Right hindlimb (tissue), 1 donor: ENCODE measurements at regions not wholly inside any gene's neighbourhood (a gene's known extent, or its start where the extent isn't known, plus 50 kb on each side); places are given as distances from the start of the nearest gene placed in this dataset.
A peak's percentile ranks its signal among the peaks of the same experiment; 100 is the strongest.
"Not testable (repeated sequence)": the region's sequence is repeated elsewhere in the genome, so short reads cannot be mapped to it uniquely, and the experiment has no call there.

Experiments used
- DNase-seq: peaks from one replicate; pipeline ENCODE4 v3.0.0-alpha.2; 2018

GRCh38 chr6:144898052-144898689 lies 613.0 kb downstream of the UTRN start:
- no peak for DNase-seq

GRCh38 chr6:144898741-144899140 lies 613.6 kb downstream of the UTRN start:
- no peak for DNase-seq

GRCh38 chr6:144899161-144899560 lies 614.0 kb downstream of the UTRN start:
- DNase-seq: no peak

GRCh38 chr6:144901412-144901811 lies 616.3 kb downstream of the UTRN start:
- DNase-seq: no peak

- DNase-seq: peak; percentile 18
These were observed 622.9 kb downstream of the UTRN start for GRCh38 chr6:144908004-144908403.

GRCh38 chr6:144909753-144910285 lies 624.7 kb downstream of the UTRN start:
- DNase-seq: no peak

GRCh38 chr6:144911322-144911721 lies 626.2 kb downstream of the UTRN start:
- DNase-seq: no peak

GRCh38 chr6:144912474-144912873 lies 627.3 kb downstream of the UTRN start:
- DNase-seq: no peak

- DNase-seq: no peak
These were observed 632.9 kb downstream of the UTRN start for GRCh38 chr6:144918073-144918472.

GRCh38 chr6:144919560-144919959 lies 634.4 kb downstream of the UTRN start:
- no peak for DNase-seq

GRCh38 chr6:144920391-144920961 lies 635.3 kb downstream of the UTRN start:
- DNase-seq: no peak

GRCh38 chr6:144921206-144921975 lies 636.3 kb downstream of the UTRN start:
- no peak for DNase-seq

GRCh38 chr6:144922120-144922722 lies 637.1 kb downstream of the UTRN start:
- DNase-seq: peak; percentile 30

- not testable (repeated sequence) for DNase-seq
These were observed 637.8 kb downstream of the UTRN start for GRCh38 chr6:144922771-144923490.

GRCh38 chr6:144923491-144923787 lies 638.3 kb downstream of the UTRN start:
- DNase-seq: not testable (repeated sequence)

GRCh38 chr6:144928847-144929246 lies 643.7 kb downstream of the UTRN start:
- no peak for DNase-seq

- DNase-seq: no peak
These were observed 644.1 kb downstream of the UTRN start for GRCh38 chr6:144929262-144929661.

GRCh38 chr6:144931172-144932035 lies 646.3 kb downstream of the UTRN start:
- peak; percentile 28 for DNase-seq

- DNase-seq: no peak
These were observed 647.5 kb downstream of the UTRN start for GRCh38 chr6:144932621-144933020.

GRCh38 chr6:144935181-144935580 lies 650.0 kb downstream of the UTRN start:
- DNase-seq: no peak

GRCh38 chr6:144935661-144936060 lies 650.5 kb downstream of the UTRN start:
- no peak for DNase-seq

- DNase-seq: no peak
These were observed 651.6 kb downstream of the UTRN start for GRCh38 chr6:144936764-144937163.
